ENCODE measurements at regions not wholly inside any gene's neighbourhood (a gene's known extent, or its start where the extent isn't known, plus 50 kb on each side); places are given as distances from the start of the nearest gene placed in this dataset.

- DNase-seq (ENCODE audit: low spot score): no peak
- Histone ChIP-seq H3K4me1 (ENCODE audit: insufficient read depth, low read length, poor library complexity, severe bottlenecking) (no peaks in the 10 kb centered on the region), H3K36me3 (ENCODE audit: insufficient read depth, low read length, poor library complexity, severe bottlenecking) (no peaks in the 10 kb centered on the region), H3K9me3 (ENCODE audit: low read depth, low read length, poor library complexity, severe bottlenecking) (no peaks in the 10 kb centered on the region), H3K4me3 (ENCODE audit: low read depth, low read length, poor library complexity, severe bottlenecking) (no peak overlapping the region), H3K27ac (ENCODE audit: low read depth, low read length, poor library complexity, severe bottlenecking) (no peak overlapping the region), H3K27me3 (replicated peaks; ENCODE audit: insufficient read depth, low read depth, low read length, poor library complexity) (no peaks in the 10 kb centered on the region)
- intact Hi-C loops (cut with micrococcal nuclease; ENCODE audit: unreplicated experiment): no loop called here
- ChIA-PET POLR2A (ENCODE audit: low non-redundant PET) (no interaction called here), CTCF (no interaction called here)
- no peak for TF ChIP-seq CTCF (conservative IDR thresholded peaks at IDR 0.05; ENCODE audit: low read depth, low read length)
- TF ChIP-seq EZH2 (IDR thresholded peaks at IDR 0.05; ENCODE audit: borderline replicate concordance, low read depth, low read length, poor library complexity, severe bottlenecking): no peak
- BruUV-seq (replicated peaks): no TSS peak
Observed at GRCh38 chr2:8281234-8281633, 400.6 kb upstream of the ID2 start.

GRCh38 chr2:8281950-8282857 is 399.7 kb upstream of the ID2 start:
- POLR2A ChIA-PET (ENCODE audit: low non-redundant PET): no interaction called here
- no peaks in the 10 kb centered on the region for H3K9me3 ChIP-seq (ENCODE audit: low read depth, low read length, poor library complexity, severe bottlenecking)
- no peak for DNase-seq (ENCODE audit: low spot score)
- no peaks in the 10 kb centered on the region for H3K36me3 ChIP-seq (ENCODE audit: insufficient read depth, low read length, poor library complexity, severe bottlenecking)
- H3K4me1 ChIP-seq (ENCODE audit: insufficient read depth, low read length, poor library complexity, severe bottlenecking): no peaks in the 10 kb centered on the region
- H3K4me3 ChIP-seq (ENCODE audit: low read depth, low read length, poor library complexity, severe bottlenecking): no peak overlapping the region
- H3K27me3 ChIP-seq (replicated peaks; ENCODE audit: insufficient read depth, low read depth, low read length, poor library complexity): no peaks in the 10 kb centered on the region
- H3K27ac ChIP-seq (ENCODE audit: low read depth, low read length, poor library complexity, severe bottlenecking): no peak overlapping the region
- intact Hi-C loops (cut with micrococcal nuclease; ENCODE audit: unreplicated experiment): no loop called here
- CTCF ChIA-PET: no interaction called here
- BruUV-seq (replicated peaks): no TSS peak
- TF ChIP-seq EZH2 (IDR thresholded peaks at IDR 0.05; ENCODE audit: borderline replicate concordance, low read depth, low read length, poor library complexity, severe bottlenecking): no peak
- TF ChIP-seq CTCF (conservative IDR thresholded peaks at IDR 0.05; ENCODE audit: low read depth, low read length): no peak

GRCh38 chr2:8282858-8283252 is 399.0 kb upstream of the ID2 start:
- H3K27me3 ChIP-seq (replicated peaks; ENCODE audit: insufficient read depth, low read depth, low read length, poor library complexity): no peaks in the 10 kb centered on the region
- no peaks in the 10 kb centered on the region for H3K36me3 ChIP-seq (ENCODE audit: insufficient read depth, low read length, poor library complexity, severe bottlenecking)
- H3K27ac ChIP-seq (ENCODE audit: low read depth, low read length, poor library complexity, severe bottlenecking): no peak overlapping the region
- CTCF ChIA-PET: no interaction called here
- POLR2A ChIA-PET (ENCODE audit: low non-redundant PET): no interaction called here
- no peak for TF ChIP-seq EZH2 (IDR thresholded peaks at IDR 0.05; ENCODE audit: borderline replicate concordance, low read depth, low read length, poor library complexity, severe bottlenecking)
- no peak for TF ChIP-seq CTCF (conservative IDR thresholded peaks at IDR 0.05; ENCODE audit: low read depth, low read length)
- no peaks in the 10 kb centered on the region for H3K9me3 ChIP-seq (ENCODE audit: low read depth, low read length, poor library complexity, severe bottlenecking)
- DNase-seq (ENCODE audit: low spot score): no peak
- H3K4me3 ChIP-seq (ENCODE audit: low read depth, low read length, poor library complexity, severe bottlenecking): no peak overlapping the region
- no peaks in the 10 kb centered on the region for H3K4me1 ChIP-seq (ENCODE audit: insufficient read depth, low read length, poor library complexity, severe bottlenecking)
- intact Hi-C loops (cut with micrococcal nuclease; ENCODE audit: unreplicated experiment): no loop called here
- BruUV-seq (replicated peaks): no TSS peak
